ENCODE measurements at regions not wholly inside any gene's neighbourhood (a gene's known extent, or its start where the extent isn't known, plus 50 kb on each side); places are given as distances from the start of the nearest gene placed in this dataset.

GRCh38 chr2:71800851-71801250, 346.8 kb downstream of the CYP26B1 start:
- TF ChIP-seq CTCF (IDR thresholded peaks at IDR 0.05; ENCODE audit: low read depth, low read length), result no peak
- DNase-seq (ENCODE audit: extremely low read depth, low read depth), result no peak

- TF ChIP-seq CTCF (IDR thresholded peaks at IDR 0.05; ENCODE audit: low read depth, low read length), result no peak
- no peak for DNase-seq (ENCODE audit: extremely low read depth, low read depth)
These were observed 346.9 kb downstream of the DYSF start for GRCh38 chr2:71800106-71800809.

GRCh38 chr2:71799013-71799575, 345.7 kb downstream of the DYSF start:
- no peak for DNase-seq (ENCODE audit: extremely low read depth, low read depth)
- no peak for TF ChIP-seq CTCF (IDR thresholded peaks at IDR 0.05; ENCODE audit: low read depth, low read length)

GRCh38 chr2:71798266-71799012, 345.1 kb downstream of the DYSF start:
- peak; percentile 88 for TF ChIP-seq CTCF (IDR thresholded peaks at IDR 0.05; ENCODE audit: low read depth, low read length)
- no peak for DNase-seq (ENCODE audit: extremely low read depth, low read depth)

- no peak for TF ChIP-seq CTCF (IDR thresholded peaks at IDR 0.05; ENCODE audit: low read depth, low read length)
- DNase-seq (ENCODE audit: extremely low read depth, low read depth), result no peak
These were observed 343.9 kb downstream of the DYSF start for GRCh38 chr2:71797035-71797810.

- no peak for DNase-seq (ENCODE audit: extremely low read depth, low read depth)
- no peak for TF ChIP-seq CTCF (IDR thresholded peaks at IDR 0.05; ENCODE audit: low read depth, low read length)
These were observed 342.8 kb downstream of the DYSF start for GRCh38 chr2:71796174-71796593.

All from AG09319 (cell line).